ENCODE measurements at regions not wholly inside any gene's neighbourhood (a gene's known extent, or its start where the extent isn't known, plus 50 kb on each side); places are given as distances from the start of the nearest gene placed in this dataset.
"Not testable (repeated sequence)": the region's sequence is repeated elsewhere in the genome, so short reads cannot be mapped to it uniquely, and the experiment has no call there.

DNA sequence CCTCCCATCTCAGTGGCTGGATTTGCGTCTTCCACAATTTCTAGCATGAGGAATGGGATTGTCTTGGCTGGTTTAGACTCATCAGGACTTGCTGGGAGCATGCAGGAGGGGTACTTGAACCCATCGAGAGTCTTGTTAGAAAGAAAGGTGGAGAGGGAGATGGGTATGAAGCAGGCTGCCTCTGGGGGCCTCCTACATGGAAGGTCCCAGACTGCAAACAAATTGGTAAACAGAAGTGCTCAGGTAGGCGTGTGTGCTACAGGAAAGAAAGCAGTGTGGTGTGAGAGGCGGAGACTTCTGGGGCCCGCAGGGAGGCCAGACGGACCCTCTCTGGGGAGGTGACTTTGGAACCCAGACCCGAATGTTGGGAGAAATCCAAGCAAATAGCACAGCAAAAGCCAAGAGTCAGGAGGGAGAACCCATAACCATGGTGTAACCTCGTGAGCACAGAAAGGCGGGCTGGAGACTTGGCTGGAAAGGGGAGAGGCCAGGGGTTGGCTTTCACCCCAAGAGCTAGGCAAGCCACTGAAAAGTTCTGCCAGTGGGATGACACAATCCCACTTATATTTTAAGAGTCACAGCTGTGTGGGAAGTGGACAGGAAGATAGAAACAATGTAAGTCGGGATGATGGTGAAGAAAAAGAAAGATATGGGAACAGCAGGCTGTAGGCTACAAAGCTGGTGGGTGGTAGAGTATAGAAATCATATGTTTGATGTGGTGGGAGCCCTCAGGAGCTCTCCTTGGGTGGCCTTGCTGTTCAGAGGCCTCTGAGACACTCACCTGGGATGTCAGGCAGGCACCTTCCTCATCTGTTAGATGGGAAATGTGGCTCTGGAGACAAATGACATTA lies 130.1 kb upstream of the PRR20G start:
- no peak for DNase-seq (ENCODE audit: low spot score)

DNA sequence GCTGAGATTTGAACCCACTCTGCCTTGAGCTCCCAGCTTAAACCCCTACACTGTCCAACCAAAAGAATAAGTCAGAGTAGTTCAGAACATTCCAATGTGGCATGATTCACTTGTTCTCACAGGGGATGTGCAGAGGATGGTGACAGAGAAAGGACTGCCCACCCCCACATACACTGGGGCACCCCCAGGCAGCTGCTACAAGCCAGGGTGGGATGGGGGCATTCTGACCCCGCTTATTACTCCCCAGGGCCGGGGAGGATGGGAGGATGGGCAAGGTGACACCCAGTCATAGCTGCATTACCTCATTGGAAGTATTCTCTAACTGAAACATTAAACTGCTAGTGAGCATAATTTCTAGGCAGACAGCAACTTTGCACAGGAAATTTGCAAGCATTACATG lies 126.0 kb upstream of the PRR20G start:
- no peak for DNase-seq (ENCODE audit: low spot score)

DNA sequence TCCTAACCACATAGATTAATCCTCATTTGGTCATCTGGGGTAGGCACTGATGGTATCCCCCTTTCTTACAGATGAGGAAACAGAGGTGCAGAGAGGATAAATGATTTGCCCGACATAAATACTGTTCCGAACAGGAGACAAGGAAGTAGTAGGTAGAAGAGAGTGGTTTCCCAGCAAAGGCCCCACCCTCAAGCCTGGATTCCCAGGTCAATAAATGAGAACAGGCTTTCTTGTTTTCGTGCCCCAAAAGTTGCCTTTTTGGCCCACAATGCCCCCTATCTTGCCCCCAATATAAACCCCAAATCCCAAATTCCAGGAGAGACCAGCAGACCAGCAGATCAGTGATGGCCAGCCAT lies 125.5 kb upstream of the PRR20G start:
- no peak for DNase-seq (ENCODE audit: low spot score)

DNA sequence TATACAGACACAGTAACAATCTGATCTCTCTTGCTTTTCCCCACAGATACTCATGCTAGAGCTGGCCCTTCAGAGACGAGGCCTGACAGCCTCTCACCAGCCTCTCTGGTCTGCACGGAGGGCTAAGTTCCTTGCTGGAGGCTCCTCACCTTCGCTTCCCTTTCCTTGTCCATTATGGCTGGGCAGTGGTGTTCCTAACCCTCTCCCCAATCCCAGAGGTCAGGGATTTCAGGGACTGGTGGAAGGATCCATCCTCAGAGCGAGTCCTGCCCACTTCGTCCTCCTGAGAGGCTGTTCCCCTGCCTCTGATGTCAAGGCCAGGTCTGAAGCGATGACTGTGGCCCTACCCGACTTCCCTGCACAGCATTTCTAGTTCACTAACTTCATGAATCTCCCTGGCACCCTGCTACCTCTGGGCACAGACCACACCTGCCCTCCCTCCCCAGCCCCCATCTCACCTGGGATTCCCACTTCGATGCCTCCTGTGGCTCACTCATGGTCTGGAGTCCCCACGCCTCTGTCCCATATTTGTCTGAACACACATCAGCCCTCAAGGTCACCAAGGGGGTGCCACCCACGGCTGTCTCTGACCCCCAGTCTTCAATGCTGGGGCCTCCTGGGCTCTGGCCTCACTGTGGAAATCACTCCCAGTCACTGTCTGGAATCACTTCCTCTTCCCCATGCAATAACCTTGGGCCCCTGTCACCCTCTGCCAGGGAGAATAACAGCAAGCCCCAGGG lies 124.9 kb upstream of the PRR20G start:
- no peak for DNase-seq (ENCODE audit: low spot score)

DNA sequence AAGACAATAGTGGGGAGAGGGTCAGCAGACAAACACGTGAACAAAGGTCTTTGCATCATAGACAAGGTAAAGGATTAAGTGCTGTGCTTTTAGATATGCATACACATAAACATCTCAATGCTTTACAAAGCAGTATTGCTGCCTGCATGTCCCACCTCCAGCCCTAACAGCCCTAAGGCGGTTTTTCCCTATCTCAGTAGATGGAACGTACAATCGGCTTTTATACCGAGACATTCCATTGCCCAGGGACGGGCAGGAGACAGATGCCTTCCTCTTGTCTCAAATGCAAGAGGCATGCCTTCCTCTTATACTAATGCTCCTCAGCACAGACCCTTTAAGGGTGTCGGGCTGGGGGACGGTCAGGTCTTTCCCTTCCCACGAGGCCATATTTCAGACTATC lies 124.0 kb upstream of the PRR20G start:
- DNase-seq (ENCODE audit: low spot score), result not testable (repeated sequence)

DNA sequence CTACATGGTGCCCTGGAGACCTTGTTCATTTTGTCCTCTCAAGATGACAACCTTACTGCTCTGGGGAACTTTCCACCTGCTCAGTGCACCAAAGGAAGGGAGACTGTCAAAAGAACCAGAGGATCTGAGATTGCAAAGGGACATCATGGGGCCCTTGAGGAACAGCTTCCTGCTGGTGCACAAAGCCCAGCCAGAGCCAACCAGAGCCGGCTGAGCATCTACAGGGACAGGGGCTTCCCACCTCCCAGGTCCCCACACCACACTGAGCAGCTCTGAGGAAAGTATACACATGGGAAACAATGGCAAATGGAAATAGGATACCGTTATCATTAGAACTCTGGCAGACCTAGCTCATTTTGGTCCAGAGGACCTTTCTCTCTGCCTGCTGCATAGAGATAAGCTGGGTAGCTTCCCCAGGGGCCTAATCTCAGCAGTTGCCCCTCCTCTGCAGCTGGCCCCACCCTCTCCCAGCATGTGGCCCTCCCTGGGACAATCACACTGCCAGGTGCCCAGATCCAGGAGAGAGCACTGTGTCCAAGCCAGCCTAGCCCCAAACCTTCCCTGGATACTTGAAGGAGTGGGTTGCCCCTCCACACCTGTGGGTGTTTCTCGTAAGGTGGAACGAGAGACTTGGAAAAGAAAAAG lies 123.4 kb upstream of the PRR20G start:
- no peak for DNase-seq (ENCODE audit: low spot score)

DNA sequence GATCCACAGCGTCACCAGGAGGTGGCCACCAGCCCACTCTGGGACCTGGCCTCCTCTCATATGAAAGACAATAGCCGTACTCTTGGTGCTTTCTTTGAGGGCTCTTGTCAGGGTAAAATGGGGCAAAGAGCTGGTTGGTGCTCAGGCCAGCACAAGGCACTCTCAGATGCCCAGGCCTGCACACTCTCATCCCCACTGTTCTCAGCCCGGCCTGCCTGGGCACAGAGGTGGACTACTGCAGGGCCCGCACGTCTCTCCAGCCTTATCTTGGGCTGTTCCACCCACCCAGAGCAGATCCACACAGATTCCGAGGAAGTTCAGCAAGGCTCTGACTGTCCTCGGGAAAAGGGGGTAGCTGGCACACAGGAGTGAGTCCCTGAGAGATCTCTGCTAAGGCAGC lies 122.8 kb upstream of the PRR20G start:
- DNase-seq (ENCODE audit: low spot score), result no peak

DNA sequence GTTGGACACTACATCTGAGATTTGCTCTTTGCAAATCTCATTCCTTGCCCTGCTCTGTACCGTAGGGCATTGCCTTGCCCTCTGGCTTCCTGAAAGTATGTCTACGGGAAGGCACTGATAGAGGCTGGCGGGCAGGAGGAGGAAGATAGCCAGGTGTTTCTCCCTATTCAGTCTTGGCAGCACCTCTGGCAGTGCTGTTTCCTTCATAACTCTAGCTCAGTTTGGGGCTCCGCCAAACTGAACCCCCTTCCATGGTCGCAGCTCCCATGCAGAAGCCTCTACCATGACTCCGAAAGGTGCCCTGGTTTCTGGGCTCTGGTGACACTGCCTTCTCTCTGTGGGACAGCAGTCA lies 122.3 kb upstream of the PRR20G start:
- DNase-seq (ENCODE audit: low spot score), result no peak

DNA sequence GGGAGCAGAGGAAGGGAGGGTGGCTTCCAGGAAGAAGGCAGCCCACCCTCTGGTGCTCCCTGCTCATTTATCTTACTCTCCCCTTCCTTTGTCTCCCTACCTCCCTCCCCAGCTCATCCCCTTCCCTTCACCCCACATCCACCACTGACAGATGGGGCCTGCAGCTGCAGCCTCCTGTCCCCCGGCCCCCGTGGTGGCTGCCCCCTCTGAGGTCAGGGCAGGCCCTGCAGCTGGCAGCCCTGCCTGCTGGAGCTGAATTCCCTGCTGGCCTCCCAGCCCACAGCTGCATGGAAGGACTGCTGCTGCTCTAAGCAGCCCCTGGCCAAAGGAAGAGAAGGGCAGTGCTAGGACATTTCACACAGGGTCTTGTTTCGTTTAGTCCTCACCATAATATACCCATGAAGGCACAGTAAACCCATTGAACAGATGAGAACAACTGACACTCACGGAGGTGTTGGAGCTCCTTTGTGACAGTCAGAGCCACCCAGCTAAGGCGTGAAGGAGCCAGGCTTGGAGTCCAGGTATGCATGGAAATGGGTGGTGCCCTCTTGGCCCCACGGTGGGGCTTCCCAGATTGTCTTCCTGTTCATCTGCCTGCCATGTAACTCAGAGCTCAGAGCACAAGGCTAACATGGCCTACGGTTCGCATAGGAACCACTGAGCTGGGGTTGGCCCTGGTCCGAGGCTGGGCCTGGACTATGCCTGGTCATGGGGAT lies 121.7 kb upstream of the PRR20G start:
- DNase-seq (ENCODE audit: low spot score), result no peak

DNA sequence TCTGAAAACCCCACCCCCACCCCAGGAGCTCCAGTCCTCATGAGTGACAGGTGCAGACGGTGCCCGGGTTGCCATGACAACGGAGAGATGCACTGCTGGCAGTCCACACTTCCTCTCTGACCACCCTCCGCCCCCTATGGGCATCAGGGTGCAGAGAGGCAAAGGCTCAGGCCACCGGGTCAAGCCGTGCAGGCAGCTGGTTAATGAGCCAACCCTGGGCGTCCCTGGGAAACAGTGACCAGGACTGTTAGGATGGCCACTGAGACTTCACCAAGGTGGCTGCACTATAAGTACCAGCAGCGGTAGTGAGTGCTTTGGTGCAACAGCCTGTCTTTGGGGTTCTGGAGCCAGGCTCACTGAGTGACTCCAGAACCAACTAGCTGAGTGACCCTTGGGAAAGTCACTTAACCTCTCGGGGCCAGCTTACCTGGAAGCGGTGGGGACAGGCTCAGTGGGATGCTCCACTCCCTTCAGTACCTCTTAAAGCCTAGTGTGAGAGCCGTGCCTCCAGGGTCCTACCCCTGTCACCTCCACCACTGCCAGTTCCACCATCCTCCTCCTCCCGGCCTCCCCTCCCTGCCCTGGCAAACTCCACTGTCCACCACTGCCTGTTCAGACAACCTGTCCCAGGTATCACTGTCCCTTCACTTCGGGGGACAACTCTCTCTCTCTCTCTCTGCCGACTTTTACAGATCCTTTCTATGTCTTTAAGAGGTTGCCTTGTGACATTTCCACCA lies 121.0 kb upstream of the PRR20G start:
- no peak for DNase-seq (ENCODE audit: low spot score)

DNA sequence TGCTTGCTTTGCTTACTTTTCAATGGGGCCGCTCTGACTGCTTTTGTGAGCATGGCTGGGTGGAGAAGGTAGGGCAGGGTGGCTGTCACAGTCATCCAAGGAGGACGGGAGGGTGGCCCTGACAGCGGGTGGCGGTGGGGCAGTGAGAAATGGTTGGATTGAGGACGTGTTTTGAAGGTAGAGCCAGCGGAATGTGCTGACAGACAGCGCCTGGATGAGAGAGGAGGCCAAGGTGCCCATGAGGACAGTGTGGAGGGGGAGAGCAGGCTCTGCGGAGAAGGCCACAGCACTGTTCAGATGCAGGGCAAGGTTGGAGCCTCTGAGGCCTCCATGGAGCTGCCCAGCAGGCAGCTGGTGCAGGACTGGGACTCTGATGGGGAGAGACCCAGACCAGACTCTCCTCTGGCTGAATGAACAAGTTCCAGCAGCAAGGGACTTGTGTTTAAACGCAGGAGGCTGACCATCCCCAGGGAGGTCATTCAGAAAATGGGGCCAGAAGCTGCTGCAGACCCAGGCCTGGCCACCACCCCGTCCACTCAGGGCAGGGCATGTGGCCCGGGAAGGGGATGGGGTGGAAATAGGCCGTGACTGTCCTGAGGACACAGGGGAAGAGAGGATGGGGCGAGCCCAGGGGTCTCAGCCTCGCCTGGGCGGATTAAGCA lies 120.3 kb upstream of the PRR20G start:
- no peak for DNase-seq (ENCODE audit: low spot score)

DNA sequence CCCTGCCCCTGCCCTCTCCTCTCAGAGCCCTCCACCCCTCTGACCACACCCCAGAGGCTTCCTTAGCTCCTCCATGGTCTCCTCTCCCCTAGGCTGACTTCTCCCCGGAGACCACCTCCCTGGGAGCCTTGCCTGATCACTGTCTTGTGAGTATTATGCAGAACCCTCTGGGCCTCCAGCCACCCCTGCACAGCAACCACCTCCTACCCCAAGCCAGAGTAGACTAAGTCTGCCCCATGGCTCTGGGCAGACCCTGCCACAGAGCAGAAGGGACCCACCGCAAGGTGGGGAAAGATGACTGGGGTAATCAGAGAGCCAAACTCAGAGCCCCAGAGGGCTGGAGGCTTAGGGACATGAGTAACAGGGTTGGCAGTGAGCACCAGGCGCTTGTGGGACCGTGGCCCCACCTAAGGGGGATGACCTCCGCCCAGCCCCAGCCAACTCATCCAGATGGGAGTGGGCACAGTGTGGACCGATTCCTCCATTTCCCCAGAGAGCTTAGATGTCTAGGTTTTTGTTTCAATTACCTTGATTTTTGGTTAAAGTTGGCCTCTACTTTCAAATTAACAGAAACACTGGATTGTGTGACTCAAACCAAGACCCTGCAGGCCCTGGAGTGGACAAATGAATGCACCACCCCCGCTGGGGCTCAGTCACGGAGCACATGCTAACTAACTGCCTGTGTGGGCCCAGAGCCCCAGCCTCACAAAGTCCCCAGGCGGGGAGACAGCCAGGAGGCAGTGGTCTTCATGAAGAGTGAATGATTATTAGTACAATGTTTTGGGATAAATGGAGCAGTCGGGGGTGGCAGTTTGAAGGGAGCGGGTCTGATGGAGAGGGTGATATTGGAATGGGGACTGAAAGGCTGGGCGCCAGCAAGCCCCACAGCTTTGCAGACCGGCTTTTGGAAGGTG lies 119.4 kb upstream of the PRR20G start:
- no peak for DNase-seq (ENCODE audit: low spot score)

DNA sequence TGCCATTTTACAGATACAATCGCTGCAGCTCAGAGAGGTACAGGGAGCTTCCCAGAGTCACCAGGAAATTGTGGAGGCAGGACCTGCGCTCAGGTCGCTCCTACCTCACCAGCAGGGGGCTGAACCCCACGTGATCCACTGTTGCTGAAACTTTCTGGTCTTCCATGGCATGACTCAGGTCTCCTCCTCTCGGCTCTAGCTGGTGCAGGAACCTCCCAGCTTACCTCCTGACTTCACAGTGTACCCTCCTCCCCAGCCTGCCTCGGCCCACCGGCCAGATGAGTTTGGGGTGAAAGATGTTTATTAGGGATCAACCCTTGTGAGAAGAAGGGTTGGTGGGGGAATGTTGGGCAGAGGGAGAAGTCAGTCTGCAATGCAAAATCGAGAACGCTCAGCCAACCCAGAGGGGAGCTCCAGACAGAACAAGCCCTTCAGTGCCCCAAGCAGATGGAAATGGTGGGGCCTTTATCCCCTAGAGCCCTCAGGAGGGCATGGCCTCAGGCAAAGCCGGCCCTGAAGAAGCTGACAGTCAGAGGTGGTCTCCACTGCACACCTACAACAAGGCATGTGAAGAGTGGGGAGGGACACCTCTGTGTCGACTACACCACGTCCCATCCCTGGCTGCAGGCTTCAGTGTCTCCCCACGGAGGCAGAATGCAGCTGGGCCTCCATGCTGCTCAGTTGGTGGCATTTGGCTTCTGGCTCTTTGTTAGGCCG lies 118.6 kb upstream of the PRR20G start:
- DNase-seq (ENCODE audit: low spot score), result no peak

DNA sequence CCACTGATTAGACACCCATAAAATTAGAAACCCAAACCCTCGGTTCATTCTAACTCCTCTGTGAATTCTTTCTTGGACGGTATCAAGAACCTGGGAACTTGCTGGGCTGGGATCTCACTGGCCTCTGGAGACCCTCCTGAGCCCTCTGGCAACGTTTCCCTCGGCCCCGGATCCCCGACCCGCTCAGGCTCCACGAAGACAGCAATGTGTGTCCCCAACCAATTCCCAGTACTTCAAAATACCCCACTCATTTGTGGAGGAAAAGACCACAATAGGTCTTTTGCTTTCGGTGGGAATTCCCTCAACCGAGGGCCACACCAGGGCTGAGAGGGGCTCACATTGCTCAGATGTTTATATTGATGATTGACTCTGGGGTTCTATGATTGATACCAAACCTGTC lies 117.9 kb upstream of the PRR20G start:
- DNase-seq (ENCODE audit: low spot score), result no peak

DNA sequence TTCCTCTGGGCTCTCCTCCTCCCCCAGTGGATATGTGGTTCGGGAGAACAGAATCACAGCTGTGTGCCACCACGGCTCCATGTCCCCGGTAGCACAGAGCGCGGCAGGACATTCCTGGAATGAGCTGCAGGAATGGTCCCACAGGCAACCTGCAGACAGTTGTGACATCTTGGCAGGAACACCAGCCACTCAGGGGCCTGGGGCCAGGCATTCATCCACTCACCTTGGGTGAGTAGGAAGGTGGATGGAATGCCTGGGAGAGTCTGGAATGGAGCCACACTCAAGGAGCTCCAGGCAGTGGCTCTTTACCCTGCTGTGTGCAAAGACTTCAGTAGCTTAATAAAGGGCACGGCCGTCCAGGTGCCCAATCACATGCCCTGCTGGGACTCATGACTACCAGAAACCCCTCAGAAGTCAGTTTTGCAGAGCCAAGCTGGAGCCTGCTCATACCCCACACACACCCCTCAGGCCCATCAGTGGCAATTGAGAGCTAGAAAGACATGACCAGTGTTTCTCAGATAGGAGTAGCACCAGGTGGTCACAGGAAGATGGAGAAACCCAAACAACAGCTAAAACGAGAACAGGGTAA lies 117.3 kb upstream of the PRR20G start:
- no peak for DNase-seq (ENCODE audit: low spot score)

DNA sequence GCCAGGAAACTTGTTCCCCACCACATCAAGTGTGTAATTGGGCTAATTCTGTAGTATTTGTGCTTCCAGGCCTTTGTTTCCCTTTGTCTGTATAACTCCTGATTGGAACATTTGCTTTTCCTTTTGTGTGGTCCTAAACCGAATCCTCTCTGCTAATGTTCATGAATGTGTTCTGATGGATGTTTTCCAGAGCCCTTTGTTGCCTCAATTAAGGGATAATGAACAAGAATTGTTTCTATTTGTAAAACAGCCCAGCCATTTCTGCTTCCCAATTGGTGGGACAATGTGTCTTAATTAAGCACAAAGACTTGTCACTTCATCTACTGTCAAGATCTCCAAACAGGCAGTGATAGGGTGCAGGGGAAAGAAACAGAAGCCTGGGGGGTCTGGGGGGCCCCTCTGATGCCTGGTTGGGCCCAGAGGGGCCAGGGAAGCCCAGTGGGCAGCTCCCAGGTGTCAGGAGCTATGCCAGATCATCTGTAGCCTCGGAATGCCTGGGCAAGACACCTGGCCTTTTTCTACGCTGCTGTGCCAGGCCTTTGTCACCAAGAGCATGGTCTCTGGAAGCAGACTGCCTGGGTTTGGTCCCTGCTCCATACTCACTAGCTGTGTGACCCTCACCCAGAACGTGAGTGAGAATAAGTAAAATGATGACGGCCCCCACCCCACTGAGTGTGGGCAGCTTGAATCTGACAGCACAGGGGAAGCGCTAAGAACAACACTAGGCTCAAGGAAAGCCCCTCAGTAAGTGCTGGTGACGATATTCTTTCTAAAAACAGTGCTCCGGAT lies 116.6 kb upstream of the PRR20G start:
- no peak for DNase-seq (ENCODE audit: low spot score)

DNA sequence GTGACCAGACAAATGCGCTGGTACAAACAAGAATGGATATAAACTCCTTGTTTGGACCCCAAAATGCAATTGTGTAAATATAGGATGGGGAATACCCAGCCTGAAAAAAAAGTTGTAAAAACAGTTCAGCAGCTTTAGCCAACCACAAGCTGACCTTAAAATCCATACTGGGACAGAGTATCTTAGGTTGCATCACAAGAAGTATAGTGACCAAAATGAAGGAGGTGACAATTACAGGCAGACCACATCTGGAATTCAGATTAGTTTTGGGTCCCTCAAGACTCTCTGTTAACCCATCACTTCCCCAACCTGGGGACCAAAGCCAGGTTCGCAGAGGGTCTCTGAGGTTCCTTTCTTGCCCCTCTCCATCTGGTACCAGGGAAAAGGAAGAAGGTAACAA lies 115.9 kb upstream of the PRR20G start:
- no peak for DNase-seq (ENCODE audit: low spot score)

DNA sequence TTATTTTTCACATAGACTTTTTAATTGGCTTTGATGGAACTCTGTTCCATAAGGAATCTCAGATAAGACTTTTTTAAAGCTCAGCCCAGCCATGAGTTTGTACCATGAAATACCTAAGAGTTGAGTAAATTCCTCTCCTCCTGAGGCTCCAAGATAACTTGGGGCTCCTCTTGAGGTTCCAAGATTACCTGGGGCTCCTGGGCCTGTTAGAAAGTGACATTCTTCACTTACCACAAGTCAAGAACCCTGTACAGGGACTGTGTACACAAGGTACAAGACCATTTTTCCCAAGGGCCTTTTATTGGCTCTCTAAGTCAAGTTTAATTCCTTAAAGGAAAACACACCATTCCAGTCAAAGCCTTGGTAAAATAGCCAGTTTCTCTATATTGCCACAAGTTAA lies 111.3 kb upstream of the PRR20G start:
- no peak for DNase-seq (ENCODE audit: low spot score)
